ENCODE measurements at regions not wholly inside any gene's neighbourhood (a gene's known extent, or its start where the extent isn't known, plus 50 kb on each side); places are given as distances from the start of the nearest gene placed in this dataset.
"Not testable (repeated sequence)": the region's sequence is repeated elsewhere in the genome, so short reads cannot be mapped to it uniquely, and the experiment has no call there.

GRCh38 chr13:61901946-61902541, 486.4 kb upstream of the PCDH20 start:
- Histone ChIP-seq H3K4me1 (no peaks in the 10 kb centered on the region), H3K36me3 (no peaks in the 10 kb centered on the region), H3K27me3 (no peaks in the 10 kb centered on the region), H3K4me2 (no peak overlapping the region), H3K4me3 (no peak overlapping the region), H3K9me3 (replicated peaks in 1 of 11) (no peaks in the 10 kb centered on the region), H3K9ac (no peak overlapping the region), H3K27ac (no peak overlapping the region), H4K20me1 (no peaks in the 10 kb centered on the region)
- TF ChIP-seq Cebpa-rat (IDR thresholded peaks at IDR 0.05) = no peak

- no peak for TF ChIP-seq Cebpa-rat (IDR thresholded peaks at IDR 0.05)
- H3K4me2 ChIP-seq = no peak overlapping the region
- no peak overlapping the region for H3K9ac ChIP-seq
- no peaks in the 10 kb centered on the region for H3K36me3 ChIP-seq
- H4K20me1 ChIP-seq = no peaks in the 10 kb centered on the region
- no peaks in the 10 kb centered on the region for H3K27me3 ChIP-seq
- no peak overlapping the region for H3K4me3 ChIP-seq
- no peaks in the 10 kb centered on the region for H3K4me1 ChIP-seq
- no peak overlapping the region for H3K27ac ChIP-seq
- H3K9me3 ChIP-seq (replicated peaks in 1 of 11) = no peaks in the 10 kb centered on the region
These were observed 484.4 kb upstream of the PCDH20 start for GRCh38 chr13:61900033-61900432.

GRCh38 chr13:61898207-61898606, 482.6 kb upstream of the PCDH20 start:
- TF ChIP-seq Cebpa-rat (IDR thresholded peaks at IDR 0.05) = no peak
- H3K36me3 ChIP-seq = no peaks in the 10 kb centered on the region
- H3K9ac ChIP-seq = no peak overlapping the region
- H4K20me1 ChIP-seq = no peaks in the 10 kb centered on the region
- no peaks in the 10 kb centered on the region for H3K4me1 ChIP-seq
- no peak overlapping the region for H3K4me2 ChIP-seq
- H3K27ac ChIP-seq = no peak overlapping the region
- no peaks in the 10 kb centered on the region for H3K9me3 ChIP-seq (replicated peaks in 1 of 11)
- H3K4me3 ChIP-seq = no peak overlapping the region
- no peaks in the 10 kb centered on the region for H3K27me3 ChIP-seq

- Histone ChIP-seq H3K4me1 (no peaks in the 10 kb centered on the region), H3K27me3 (no peaks in the 10 kb centered on the region), H3K36me3 (no peaks in the 10 kb centered on the region), H3K27ac (no peak overlapping the region), H4K20me1 (no peaks in the 10 kb centered on the region), H3K4me3 (no peak overlapping the region), H3K4me2 (no peak overlapping the region), H3K9ac (no peak overlapping the region), H3K9me3 (replicated peaks in 1 of 11) (no peaks in the 10 kb centered on the region)
- no peak for TF ChIP-seq Cebpa-rat (IDR thresholded peaks at IDR 0.05)
These were observed 475.8 kb upstream of the PCDH20 start for GRCh38 chr13:61891401-61891800.

- Histone ChIP-seq H3K9me3 (replicated peaks in 1 of 11) (no peaks in the 10 kb centered on the region; a peak in 1 of 22 replicates), H3K27ac (no peak overlapping the region), H3K9ac (no peak overlapping the region), H3K4me1 (no peaks in the 10 kb centered on the region), H3K4me2 (no peak overlapping the region), H3K36me3 (no peaks in the 10 kb centered on the region), H3K27me3 (no peaks in the 10 kb centered on the region), H4K20me1 (no peaks in the 10 kb centered on the region), H3K4me3 (no peak overlapping the region)
- no peak for TF ChIP-seq Cebpa-rat (IDR thresholded peaks at IDR 0.05)
These were observed 469.2 kb upstream of the PCDH20 start for GRCh38 chr13:61884830-61885229.

GRCh38 chr13:61880578-61881283, 465.1 kb upstream of the PCDH20 start:
- H3K4me3 ChIP-seq = no peak overlapping the region
- H3K36me3 ChIP-seq = no peaks in the 10 kb centered on the region
- no peak overlapping the region for H3K27ac ChIP-seq
- no peaks in the 10 kb centered on the region for H3K27me3 ChIP-seq
- H3K9me3 ChIP-seq (replicated peaks in 1 of 11) = peaks cover 24 to 34% (median 29%) of the 10 kb centered on the region in 11 experiments
- no peaks in the 10 kb centered on the region for H4K20me1 ChIP-seq
- no peak for TF ChIP-seq Cebpa-rat (IDR thresholded peaks at IDR 0.05)
- H3K9ac ChIP-seq = no peak overlapping the region
- no peak overlapping the region for H3K4me2 ChIP-seq
- H3K4me1 ChIP-seq = no peaks in the 10 kb centered on the region

GRCh38 chr13:61878565-61878964, 462.9 kb upstream of the PCDH20 start:
- not testable (repeated sequence) for H3K27ac ChIP-seq, H3K4me2 ChIP-seq, H3K4me3 ChIP-seq, H3K9ac ChIP-seq, H4K20me1 ChIP-seq, H3K4me1 ChIP-seq, H3K36me3 ChIP-seq, H3K27me3 ChIP-seq
- H3K9me3 ChIP-seq (replicated peaks in 1 of 11) = peaks cover 41 to 54% (median 46%) of the 10 kb centered on the region in 11 experiments

GRCh38 chr13:61874970-61875579, 459.4 kb upstream of the PCDH20 start:
- Histone ChIP-seq H3K27ac (no peak overlapping the region), H3K4me3 (no peak overlapping the region), H3K27me3 (no peaks in the 10 kb centered on the region), H3K9me3 (replicated peaks in 1 of 11) (peaks cover 41 to 55% (median 46%) of the 10 kb centered on the region in 11 experiments), H3K36me3 (no peaks in the 10 kb centered on the region), H3K9ac (no peak overlapping the region), H3K4me1 (no peaks in the 10 kb centered on the region), H3K4me2 (no peak overlapping the region), H4K20me1 (no peaks in the 10 kb centered on the region)
- no peak for TF ChIP-seq Cebpa-rat (IDR thresholded peaks at IDR 0.05)

GRCh38 chr13:61873717-61874116, 458.1 kb upstream of the PCDH20 start:
- TF ChIP-seq Cebpa-rat (IDR thresholded peaks at IDR 0.05) = no peak
- no peak overlapping the region for H3K4me3 ChIP-seq
- H3K4me2 ChIP-seq = no peak overlapping the region
- no peaks in the 10 kb centered on the region for H3K36me3 ChIP-seq
- no peaks in the 10 kb centered on the region for H4K20me1 ChIP-seq
- H3K9ac ChIP-seq = no peak overlapping the region
- no peaks in the 10 kb centered on the region for H3K4me1 ChIP-seq
- peaks cover 32 to 46% (median 38%) of the 10 kb centered on the region in 11 experiments for H3K9me3 ChIP-seq (replicated peaks in 1 of 11)
- no peaks in the 10 kb centered on the region for H3K27me3 ChIP-seq
- H3K27ac ChIP-seq = no peak overlapping the region

- no peaks in the 10 kb centered on the region for H3K9me3 ChIP-seq (replicated peaks in 1 of 11)
These were observed 441.5 kb upstream of the PCDH20 start for GRCh38 chr13:61857198-61857597.

More at GRCh38 chr13:61857198-61857597, 441.5 kb upstream of the PCDH20 start:
- Histone ChIP-seq H3K27me3 (no peaks in the 10 kb centered on the region), H4K20me1 (no peaks in the 10 kb centered on the region), H3K9ac (no peak overlapping the region), H3K4me3 (no peak overlapping the region), H3K36me3 (no peaks in the 10 kb centered on the region), H3K4me1 (no peaks in the 10 kb centered on the region), H3K4me2 (no peak overlapping the region), H3K27ac (no peak overlapping the region)
- no peak for TF ChIP-seq Cebpa-rat (IDR thresholded peaks at IDR 0.05)
